ENCODE measurements at regions not wholly inside any gene's neighbourhood (a gene's known extent, or its start where the extent isn't known, plus 50 kb on each side); places are given as distances from the start of the nearest gene placed in this dataset.

GRCh38 chr16:54346041-54346440 lies 59.5 kb upstream of the IRX3 start:
- H3K27ac ChIP-seq = no peak overlapping the region
- no peak for TF ChIP-seq CTCF (conservative IDR thresholded peaks at IDR 0.05)

DNA sequence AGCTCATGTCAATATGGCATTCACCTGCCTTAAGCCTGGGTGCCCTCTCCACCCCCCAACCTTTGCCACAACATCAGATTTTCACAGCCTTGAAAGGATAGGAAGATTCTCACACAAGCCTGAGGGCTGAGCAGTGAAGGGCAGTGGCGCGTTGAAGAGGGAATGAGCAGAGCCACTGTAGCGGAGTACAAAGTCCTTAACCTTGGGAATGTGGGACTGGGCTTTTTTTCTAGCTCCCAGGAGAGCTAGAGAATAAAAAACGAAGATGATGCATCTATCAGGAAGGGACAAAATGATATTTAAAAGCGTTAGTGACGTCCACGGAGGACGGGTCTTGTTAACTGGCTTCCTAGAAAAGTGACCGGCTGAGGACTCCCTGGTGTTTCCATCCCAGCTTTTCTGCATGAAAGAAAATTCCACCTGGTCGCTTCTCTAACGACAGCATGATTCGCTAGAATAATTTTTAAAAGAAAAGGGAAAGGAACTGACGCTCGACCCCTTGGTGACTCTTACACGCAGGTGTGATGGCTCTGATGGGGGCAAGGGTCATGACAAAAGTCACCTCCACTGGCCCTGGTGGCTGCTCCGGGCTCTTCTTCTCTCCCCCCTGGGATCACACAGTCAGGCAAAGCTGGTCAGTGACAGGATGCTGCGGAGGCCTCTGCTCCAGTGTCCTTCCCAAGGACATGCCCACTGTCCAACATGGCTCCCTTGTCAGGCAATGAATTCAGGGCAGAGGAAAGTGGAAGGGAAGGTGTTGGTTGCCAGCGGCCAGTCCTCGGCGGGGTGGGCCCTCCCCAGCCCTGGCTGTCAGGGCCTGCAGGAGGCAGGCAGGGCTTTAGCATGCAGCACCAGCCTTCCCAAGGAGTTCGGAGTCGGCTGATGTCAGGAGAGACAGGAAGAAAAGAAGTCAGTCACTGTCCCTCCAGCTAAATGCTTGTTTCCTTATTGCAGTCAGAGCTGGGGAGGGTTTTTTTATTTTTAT lies 58.4 kb upstream of the IRX3 start:
- no peak overlapping the region for H3K27ac ChIP-seq
- TF ChIP-seq CTCF (conservative IDR thresholded peaks at IDR 0.05) = no peak

DNA sequence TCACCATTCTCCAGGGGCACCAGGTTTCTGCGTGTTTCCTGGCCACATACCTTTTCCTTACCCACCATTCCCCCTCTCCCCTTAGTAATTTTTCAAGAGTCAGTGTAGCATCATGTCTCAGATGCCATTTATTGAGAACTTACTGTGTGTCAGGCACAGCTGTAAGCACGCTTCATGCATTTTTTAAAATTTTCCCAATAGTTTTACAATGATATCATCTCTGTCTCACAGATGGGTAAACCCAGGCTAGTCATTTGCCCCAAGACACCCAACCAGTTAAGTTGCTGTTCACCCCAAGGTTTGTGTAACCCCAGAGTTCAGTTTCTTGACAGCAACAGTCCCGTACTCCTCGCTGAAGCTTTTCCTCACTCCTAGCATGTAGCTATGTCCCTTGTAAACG lies 56.4 kb upstream of the IRX3 start:
- no peak for TF ChIP-seq CTCF (conservative IDR thresholded peaks at IDR 0.05)
- H3K27ac ChIP-seq = no peak overlapping the region

DNA sequence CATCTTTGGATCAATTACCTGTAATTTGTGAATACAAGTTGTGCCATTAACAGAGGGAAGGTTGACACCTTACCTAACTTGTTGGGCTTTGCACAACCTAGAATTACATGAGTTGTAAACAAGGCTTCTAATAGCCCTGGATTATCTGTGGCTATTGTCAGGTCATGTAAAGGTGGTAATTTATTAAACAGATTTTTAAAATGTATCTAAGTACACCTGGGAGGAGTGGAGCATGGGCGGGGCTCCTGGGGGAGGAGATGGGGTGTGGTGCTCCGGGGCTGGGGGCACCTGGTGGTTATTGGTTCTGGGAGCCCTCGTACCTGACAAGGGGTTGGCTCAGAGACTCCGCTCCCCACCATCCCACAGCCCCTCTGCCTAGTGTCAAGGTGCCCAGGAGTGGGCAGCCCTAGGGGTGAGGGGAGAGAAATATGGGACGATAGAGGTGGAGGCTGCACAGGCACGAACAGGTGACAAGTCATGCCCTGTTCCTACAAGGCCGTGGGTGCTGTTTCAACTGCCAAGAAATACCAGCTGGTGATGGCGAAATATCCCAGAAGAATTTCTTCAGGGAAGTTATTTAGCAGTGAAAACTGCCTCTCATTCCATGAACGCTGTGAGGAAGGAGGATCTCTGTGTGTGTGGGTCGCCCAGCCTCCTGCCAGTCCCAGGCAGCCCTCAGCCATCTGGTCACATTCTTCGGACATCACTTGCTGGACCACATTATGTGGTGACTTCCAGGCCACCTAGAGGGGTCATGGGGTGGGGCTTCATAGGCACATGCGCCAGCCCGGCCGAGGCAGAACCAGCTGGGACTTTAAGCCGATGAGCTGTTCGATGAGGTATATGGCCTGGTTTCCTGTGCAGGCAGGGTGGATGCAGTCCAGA lies 55.5 kb upstream of the IRX3 start:
- TF ChIP-seq CTCF (conservative IDR thresholded peaks at IDR 0.05) = no peak
- H3K27ac ChIP-seq = no peak overlapping the region

- TF ChIP-seq CTCF (conservative IDR thresholded peaks at IDR 0.05) = no peak
- H3K27ac ChIP-seq = no peak overlapping the region
Measured at GRCh38 chr16:54340531-54340930, 53.9 kb upstream of the IRX3 start.

DNA sequence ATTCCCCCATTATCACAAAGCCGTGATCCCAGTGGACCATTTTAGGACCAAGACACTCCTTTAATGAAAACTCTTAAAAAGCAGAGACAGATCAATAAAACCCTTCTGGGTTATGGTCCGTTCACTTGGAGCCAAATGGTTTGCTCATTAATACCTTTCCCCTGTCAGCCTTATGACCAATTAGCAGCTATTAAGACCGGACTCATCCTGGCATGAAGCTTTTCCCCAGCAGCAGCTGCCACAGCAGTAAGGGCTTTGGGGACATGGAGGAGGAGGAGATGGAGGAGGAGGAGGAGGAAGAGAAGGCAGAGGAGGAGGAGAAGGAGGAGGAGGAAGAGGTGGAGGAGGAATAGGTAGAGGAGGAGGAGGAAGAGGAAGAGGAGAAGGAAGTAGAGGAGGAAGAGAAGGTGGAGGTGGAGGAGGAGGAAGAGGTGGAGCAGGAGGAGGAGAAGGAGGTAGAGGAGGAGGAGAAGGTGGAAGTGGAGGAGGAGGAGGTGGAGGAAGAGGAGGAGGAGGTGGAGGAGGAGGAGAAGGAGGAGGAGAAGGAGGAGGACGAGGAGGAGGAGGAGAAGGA lies 50.1 kb upstream of the IRX3 start:
- no peak for TF ChIP-seq CTCF (conservative IDR thresholded peaks at IDR 0.05)
- no peak overlapping the region for H3K27ac ChIP-seq

Data from VCaP (cell line).